ENCODE measurements at regions not wholly inside any gene's neighbourhood (a gene's known extent, or its start where the extent isn't known, plus 50 kb on each side); places are given as distances from the start of the nearest gene placed in this dataset.
A peak's percentile ranks its signal among the peaks of the same experiment; 100 is the strongest.
"Not testable (repeated sequence)": the region's sequence is repeated elsewhere in the genome, so short reads cannot be mapped to it uniquely, and the experiment has no call there.

- DNase-seq (ENCODE audit: extremely low read depth in 1 of 11, low read depth in 9 of 11, low spot score in 4 of 11): no peak
Measured at GRCh38 chr7:111676167-111676566, 113.9 kb upstream of the IMMP2L start.

DNA sequence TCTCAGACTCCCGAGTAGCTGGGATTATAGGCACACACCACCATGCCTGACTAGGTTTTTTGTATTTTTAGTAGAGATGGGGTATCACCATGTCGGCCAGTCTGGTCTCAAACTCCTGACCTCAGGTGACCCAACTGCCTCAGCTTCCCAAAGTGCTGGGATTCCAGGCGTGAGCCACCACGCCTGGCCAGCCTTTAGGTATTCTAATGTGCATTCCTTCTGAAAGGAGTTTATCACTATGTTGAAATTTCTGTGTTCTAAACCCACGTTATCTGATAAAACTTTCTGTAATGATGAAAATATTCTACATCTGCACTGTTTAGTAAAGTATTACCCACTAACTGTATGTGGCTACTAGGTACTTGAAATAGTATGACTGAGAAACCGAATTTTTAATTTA, 110.6 kb upstream of the IMMP2L start:
- no peak for DNase-seq (ENCODE audit: extremely low read depth in 1 of 11, low read depth in 9 of 11, low spot score in 4 of 11)

- no peak for DNase-seq (ENCODE audit: extremely low read depth in 1 of 11, low read depth in 9 of 11, low spot score in 4 of 11)
Measured at GRCh38 chr7:111671927-111672326, 109.6 kb upstream of the IMMP2L start.

DNA sequence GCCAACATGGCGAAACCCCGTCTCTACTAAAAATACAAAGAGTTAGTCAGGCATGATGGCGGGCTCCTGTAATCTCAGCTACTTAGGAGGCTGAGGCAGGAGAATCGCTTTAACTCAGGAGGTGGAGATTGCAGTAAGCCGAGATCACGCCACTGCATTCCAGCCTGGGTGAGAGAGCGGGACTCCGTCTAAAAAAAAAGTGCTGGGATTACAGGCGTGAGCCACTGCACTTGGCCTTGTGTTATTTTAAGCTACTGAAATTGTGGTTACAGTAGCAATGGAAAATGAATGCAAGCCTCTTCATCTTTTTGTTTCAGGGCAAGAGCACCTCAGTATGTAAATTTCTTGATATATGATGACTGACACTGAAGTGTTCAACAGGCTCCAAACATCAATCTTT, 106.4 kb upstream of the IMMP2L start:
- DNase-seq (ENCODE audit: extremely low read depth in 1 of 11, low read depth in 9 of 11, low spot score in 4 of 11): no peak

DNA sequence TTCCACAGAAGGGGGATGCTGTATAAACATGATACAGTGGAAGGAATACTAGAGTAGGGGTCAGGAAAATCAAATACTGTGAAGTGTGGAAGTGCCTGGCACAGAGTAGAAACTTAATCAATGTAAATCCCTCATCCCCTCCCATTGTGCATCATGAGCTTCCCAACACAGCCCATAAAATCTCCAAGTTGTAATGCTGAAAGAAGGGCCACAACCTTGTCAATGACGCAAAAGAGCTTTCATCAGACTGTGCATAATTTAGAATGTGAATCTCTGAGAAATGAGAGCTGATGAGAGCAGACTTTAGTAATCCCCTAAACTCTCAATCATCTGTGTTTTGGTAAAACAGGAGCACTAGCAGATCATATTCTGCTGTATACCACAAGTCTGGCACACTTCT, 105.2 kb upstream of the IMMP2L start:
- no peak for DNase-seq (ENCODE audit: extremely low read depth in 1 of 11, low read depth in 9 of 11, low spot score in 4 of 11)

GRCh38 chr7:111666260-111666659, 104.0 kb upstream of the IMMP2L start:
- no peak for DNase-seq (ENCODE audit: extremely low read depth in 1 of 11, low read depth in 9 of 11, low spot score in 4 of 11)

DNA sequence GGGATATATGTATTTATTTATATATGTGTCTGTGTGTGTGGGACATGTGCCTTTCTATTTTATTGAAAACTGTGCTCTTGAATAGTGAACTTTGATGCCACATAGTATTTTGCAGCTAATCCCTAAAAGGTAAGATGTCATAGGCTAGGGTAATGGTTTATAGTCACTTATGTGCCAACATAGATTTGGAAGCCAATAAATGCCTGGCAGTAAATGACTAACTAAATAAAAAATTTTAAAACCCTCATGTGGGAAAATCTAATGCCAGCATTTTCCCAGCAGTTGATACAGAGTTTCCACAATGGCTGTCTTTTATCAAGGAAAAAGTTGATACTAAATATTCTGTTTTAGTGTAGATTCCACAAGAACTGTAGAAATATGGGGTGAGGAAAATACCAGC, 101.5 kb upstream of the IMMP2L start:
- DNase-seq (ENCODE audit: extremely low read depth in 1 of 11, low read depth in 9 of 11, low spot score in 4 of 11): no peak

DNA sequence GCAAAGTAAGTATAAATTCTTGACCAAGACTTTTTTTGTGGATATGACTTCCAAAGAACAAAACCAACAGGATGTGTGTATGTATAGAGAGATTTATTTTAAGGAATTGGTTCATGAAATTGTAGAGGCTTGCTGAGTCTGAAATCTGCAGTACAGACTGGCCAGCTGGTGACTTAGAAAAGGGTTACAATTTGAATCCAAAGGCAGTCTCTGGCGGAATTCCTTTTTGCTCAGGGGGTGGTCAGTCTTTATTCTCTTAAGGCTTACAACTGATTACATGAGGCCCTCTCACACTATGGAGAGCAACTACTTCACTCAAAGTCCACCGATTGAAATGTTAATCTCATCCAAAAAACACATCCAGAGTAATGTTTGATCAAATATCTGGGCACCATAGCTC, 100.1 kb upstream of the IMMP2L start:
- DNase-seq (ENCODE audit: extremely low read depth in 1 of 11, low read depth in 9 of 11, low spot score in 4 of 11): no peak

DNA sequence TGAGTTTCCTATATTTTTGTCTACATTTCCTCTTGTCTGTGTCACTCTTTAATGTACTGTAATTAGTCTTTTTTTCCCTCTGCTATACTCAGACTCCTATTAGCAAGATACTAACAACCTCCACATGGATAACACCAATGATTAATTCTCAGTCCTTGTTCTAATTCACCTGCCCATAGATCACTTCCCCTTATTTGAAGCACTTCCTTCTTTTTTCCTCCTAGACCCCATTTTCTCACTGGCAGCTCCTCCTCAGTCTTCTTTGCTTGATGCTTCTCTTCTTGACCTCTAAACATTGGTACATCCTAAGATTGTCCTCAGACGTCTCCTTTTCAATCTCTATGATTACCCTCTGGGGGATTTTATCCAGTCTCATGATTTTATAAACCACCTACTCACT, 98.2 kb upstream of the IMMP2L start:
- no peak for DNase-seq (ENCODE audit: extremely low read depth in 1 of 11, low read depth in 9 of 11, low spot score in 4 of 11)

- no peak for DNase-seq (ENCODE audit: extremely low read depth in 1 of 11, low read depth in 9 of 11, low spot score in 4 of 11)
Measured at GRCh38 chr7:111658546-111658945, 96.3 kb upstream of the IMMP2L start.

- no peak for DNase-seq (ENCODE audit: extremely low read depth in 1 of 11, low read depth in 9 of 11, low spot score in 4 of 11)
Measured at GRCh38 chr7:111657018-111657417, 94.7 kb upstream of the IMMP2L start.

GRCh38 chr7:111654343-111654742, 92.1 kb upstream of the IMMP2L start:
- DNase-seq (ENCODE audit: extremely low read depth in 1 of 11, low read depth in 9 of 11, low spot score in 4 of 11): no peak

DNA sequence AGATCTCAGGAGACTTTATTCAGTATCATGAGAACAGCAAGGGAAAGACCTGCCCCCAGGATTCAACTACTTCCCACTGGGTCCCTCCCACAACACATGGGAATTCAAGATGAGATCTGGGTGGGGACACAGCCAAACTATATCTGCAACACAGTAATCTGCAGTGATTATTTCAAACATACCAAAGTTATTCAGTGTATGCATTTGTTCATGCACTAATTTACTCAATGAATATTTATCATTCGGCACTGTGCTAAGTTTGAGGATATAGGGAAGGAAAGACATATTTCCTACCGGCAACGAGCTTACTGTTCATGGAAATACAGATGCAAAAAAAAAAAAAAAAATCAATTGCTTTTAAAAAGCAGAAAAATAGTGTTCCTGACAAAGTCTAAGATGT, 91.6 kb upstream of the IMMP2L start:
- no peak for DNase-seq (ENCODE audit: extremely low read depth in 1 of 11, low read depth in 9 of 11, low spot score in 4 of 11)

- no peak for DNase-seq (ENCODE audit: extremely low read depth in 1 of 11, low read depth in 9 of 11, low spot score in 4 of 11)
Measured at GRCh38 chr7:111650456-111650999, 88.2 kb upstream of the IMMP2L start.

- no peak for DNase-seq (ENCODE audit: extremely low read depth in 1 of 11, low read depth in 9 of 11, low spot score in 4 of 11)
Measured at GRCh38 chr7:111647881-111648280, 85.6 kb upstream of the IMMP2L start.

DNA sequence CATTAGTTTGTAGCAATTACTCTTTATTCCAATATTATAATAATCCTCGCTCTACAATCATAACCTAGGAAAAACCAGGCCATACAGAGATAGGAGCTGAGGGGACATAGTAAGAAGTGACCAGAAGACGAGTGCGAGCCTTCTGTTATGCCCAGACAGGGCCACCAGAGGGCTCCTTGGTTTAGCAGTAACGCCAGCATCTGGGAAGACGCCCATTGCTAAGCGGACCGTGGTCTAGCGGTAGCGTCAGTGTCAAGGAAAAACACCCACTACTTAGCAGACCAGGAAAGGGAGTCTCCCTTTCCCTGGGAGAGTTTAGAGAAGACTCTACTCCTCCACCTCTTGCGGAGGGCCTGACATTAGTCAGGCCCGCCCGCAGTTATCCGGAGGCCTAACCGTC, 82.3 kb upstream of the IMMP2L start:
- DNase-seq (ENCODE audit: extremely low read depth in 1 of 11, low read depth in 9 of 11, low spot score in 4 of 11): not testable (repeated sequence)

GRCh38 chr7:111642373-111642772, 80.1 kb upstream of the IMMP2L start:
- no peak for DNase-seq (ENCODE audit: extremely low read depth in 1 of 11, low read depth in 9 of 11, low spot score in 4 of 11)

GRCh38 chr7:111640416-111640815, 78.1 kb upstream of the IMMP2L start:
- no peak for DNase-seq (ENCODE audit: extremely low read depth in 1 of 11, low read depth in 9 of 11, low spot score in 4 of 11)

DNA sequence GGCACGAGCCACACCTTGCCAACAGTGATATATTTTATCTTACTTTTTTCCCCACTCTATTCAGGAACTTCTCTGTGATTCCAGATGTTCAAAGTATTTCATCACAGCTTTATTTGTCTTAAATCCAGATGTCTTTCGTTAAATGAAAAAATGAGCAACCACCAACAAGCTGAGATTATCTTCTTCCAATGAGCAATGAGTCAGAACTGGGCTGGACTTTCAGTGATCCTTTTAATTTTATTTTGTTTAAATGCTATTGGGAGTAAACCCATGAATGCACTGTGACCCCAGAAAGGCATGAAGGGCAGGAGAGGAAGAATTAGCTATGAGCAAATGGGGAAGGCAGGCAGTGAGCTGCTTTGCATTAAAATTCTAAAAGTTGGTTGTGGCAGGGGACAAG, 77.6 kb upstream of the IMMP2L start:
- peak in 1 of 11 donors; percentile 29 for DNase-seq (ENCODE audit: extremely low read depth in 1 of 11, low read depth in 9 of 11, low spot score in 4 of 11)

DNA sequence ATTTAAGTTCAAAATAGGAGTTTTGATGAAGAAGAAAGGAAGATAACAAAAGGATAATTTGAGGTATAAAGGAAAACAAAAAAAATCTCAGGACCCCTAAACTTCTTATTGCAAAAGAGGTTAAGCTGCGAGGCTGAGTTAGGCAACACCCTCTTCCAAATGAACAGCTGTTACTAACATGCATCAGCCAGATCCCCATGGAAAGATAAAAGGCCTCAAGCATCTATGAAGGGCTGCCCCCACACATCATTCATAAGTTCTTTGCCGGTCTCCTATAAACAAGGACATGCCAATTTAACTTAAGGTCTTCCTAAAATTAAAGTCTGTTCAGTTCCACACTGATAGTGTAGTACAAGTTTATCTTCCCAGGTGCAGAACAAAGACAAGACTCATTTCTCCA, 75.8 kb upstream of the IMMP2L start:
- no peak for DNase-seq (ENCODE audit: extremely low read depth in 1 of 11, low read depth in 9 of 11, low spot score in 4 of 11)

DNA sequence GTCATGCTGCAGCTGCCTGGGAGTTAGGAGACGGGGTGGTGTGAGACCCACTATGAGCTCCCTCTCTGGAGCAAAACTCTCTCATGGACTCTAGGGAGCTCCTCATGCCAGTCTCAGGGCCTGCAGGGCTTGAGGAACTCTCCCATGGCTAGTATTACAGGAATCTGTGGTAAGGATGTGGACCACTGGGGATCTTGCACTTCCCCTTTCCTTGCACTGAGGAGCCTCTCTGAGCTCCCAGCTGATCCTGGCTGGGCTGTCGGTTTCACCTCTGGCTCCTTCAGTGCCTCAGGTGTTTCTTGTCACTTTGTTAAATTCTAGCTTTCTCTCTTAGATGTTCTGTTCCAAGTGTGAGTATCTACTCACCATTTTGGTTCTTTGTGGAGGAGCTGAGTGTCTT, 71.6 kb upstream of the IMMP2L start:
- DNase-seq (ENCODE audit: extremely low read depth in 1 of 11, low read depth in 9 of 11, low spot score in 4 of 11): no peak

- DNase-seq (ENCODE audit: extremely low read depth in 1 of 11, low read depth in 9 of 11, low spot score in 4 of 11): no peak
Measured at GRCh38 chr7:111630862-111631261, 68.6 kb upstream of the IMMP2L start.
